GM10248 (cell line): ENCODE measurements at regions not wholly inside any gene's neighbourhood (a gene's known extent, or its start where the extent isn't known, plus 50 kb on each side); places are given as distances from the start of the nearest gene placed in this dataset.

Experiments
- CTCF ChIA-PET: fragments of 300-600 bp; sonication (Branson Sonifier 250); formaldehyde crosslinking; extraction: SDS; loops from one replicate; lab custom pipeline; 2021; ENCODE audit warnings: antibody characterized with exemption; lab: Yijun Ruan, JAX
- POLR2A ChIA-PET: fragments of 350-650 bp; sonication (Branson Sonifier 250); formaldehyde crosslinking; extraction: SDS; loops from one replicate; lab custom pipeline; 2020; ENCODE audit warnings: antibody characterized with exemption; lab: Yijun Ruan, JAX
- DNase-seq: peaks from one replicate; pipeline ENCODE4 v3.0.0; 2012; ENCODE audit errors: extremely low spot score
- CTCF ChIP-seq: IDR thresholded peaks from 2 replicates; pipeline ENCODE4 v1.5.1; 2012; ENCODE audit warnings: mild to moderate bottlenecking, low read depth; ENCODE audit errors: extremely low read depth, missing control alignments, control extremely low read depth

- no peak for TF ChIP-seq CTCF
- POLR2A ChIA-PET, result no interaction called here
- CTCF ChIA-PET, result interaction anchor here (0.9 to 1.3 kb wide), 2 partner anchors 9 kb away, joined by 3 to 6 read pairs; no protein-coding TSS in a partner anchor
- no peak for DNase-seq
Measured at GRCh38 chr9:107742531-107743309, 253.2 kb upstream of the KLF4 start.

- CTCF ChIA-PET, result no interaction called here
- no peak for DNase-seq
- TF ChIP-seq CTCF, result no peak
- POLR2A ChIA-PET, result no interaction called here
Measured at GRCh38 chr9:107740088-107740980, 250.8 kb upstream of the KLF4 start.

- no peak for TF ChIP-seq CTCF
- POLR2A ChIA-PET, result no interaction called here
- CTCF ChIA-PET, result no interaction called here
- no peak for DNase-seq
Measured at GRCh38 chr9:107739601-107740082, 250.1 kb upstream of the KLF4 start.

GRCh38 chr9:107738789-107739188 is 249.2 kb upstream of the KLF4 start:
- TF ChIP-seq CTCF, result no peak
- DNase-seq, result no peak
- ChIA-PET POLR2A (no interaction called here), CTCF (no interaction called here)

- TF ChIP-seq CTCF, result no peak
- POLR2A ChIA-PET, result no interaction called here
- CTCF ChIA-PET, result interaction anchor here (1.3 kb wide), 1 partner anchor 10 kb away, joined by 3 read pairs; no protein-coding TSS in a partner anchor
- no peak for DNase-seq
Measured at GRCh38 chr9:107737987-107738743, 248.6 kb upstream of the KLF4 start.

GRCh38 chr9:107737610-107737986 is 248.0 kb upstream of the KLF4 start:
- no peak for TF ChIP-seq CTCF
- ChIA-PET POLR2A (interaction anchor here (0.7 kb wide), 1 partner anchor 1099 kb away, joined by 5 read pairs; no protein-coding TSS in a partner anchor), CTCF (interaction anchor here (1.3 kb wide), 1 partner anchor 10 kb away, joined by 3 read pairs; no protein-coding TSS in a partner anchor)
- DNase-seq, result no peak
